Skeletal muscle cell (primary cell): ENCODE measurements at regions not wholly inside any gene's neighbourhood (a gene's known extent, or its start where the extent isn't known, plus 50 kb on each side); places are given as distances from the start of the nearest gene placed in this dataset.
"Not testable (repeated sequence)": the region's sequence is repeated elsewhere in the genome, so short reads cannot be mapped to it uniquely, and the experiment has no call there.

ENCODE experiments used
- DNase-seq: peaks from one replicate; pipeline ENCODE4 v3.0.0-alpha.2; 2010; ENCODE audit warnings: low read depth
- H3K4me3 ChIP-seq: 2 replicates; pipeline ENCODE4 v1.5.1; 2011; ENCODE audit warnings: low read depth, mild to moderate bottlenecking, control low read depth, low read length, moderate library complexity

- no peak overlapping the region for H3K4me3 ChIP-seq
- DNase-seq = no peak
Measured at GRCh38 chrX:38473701-38474100, 87.6 kb upstream of the TSPAN7 start.

GRCh38 chrX:38474543-38474942 is 86.8 kb upstream of the TSPAN7 start:
- no peak for DNase-seq
- H3K4me3 ChIP-seq = no peak overlapping the region

DNA sequence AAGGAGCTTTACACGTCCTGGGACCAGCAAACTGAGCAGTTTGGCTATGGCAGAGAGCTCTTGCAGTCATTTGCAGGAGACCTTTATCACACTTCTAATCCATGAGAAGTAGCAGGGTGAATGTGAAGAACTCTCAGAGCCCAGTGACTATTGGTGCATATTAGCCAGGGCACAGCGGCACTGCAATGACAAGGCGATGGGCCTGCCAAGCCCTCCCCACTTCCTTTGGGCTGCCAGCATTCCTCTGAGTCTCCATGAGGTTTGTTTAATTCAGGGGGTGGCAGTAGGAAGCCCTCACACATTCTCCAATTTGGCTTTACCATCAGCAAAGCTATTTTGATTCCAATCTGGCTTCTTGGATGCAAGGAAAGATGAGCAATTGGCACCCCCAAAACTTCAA is 79.2 kb upstream of the TSPAN7 start:
- no peak overlapping the region for H3K4me3 ChIP-seq
- DNase-seq = no peak

GRCh38 chrX:38484607-38485498 is 76.5 kb upstream of the TSPAN7 start:
- DNase-seq = no peak

DNA sequence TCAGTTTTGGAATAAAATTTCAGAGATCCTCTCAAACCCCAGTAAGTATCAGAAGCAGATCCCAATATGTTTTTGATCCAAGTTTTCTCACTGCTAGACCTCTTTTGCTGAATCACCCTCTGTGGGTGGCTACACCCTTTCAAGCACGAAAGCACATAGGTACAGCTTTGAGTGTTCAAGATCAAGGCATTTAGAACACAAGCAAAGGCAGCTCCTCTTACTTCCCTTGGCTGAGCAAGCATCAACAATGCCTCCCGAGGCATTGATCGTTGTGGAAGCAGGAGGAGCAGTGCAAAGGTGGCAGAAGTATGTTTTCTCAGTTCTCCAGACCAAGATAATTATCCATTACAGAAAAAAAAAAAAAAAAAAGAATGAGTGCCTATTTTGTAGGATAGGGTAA is 72.0 kb upstream of the TSPAN7 start:
- H3K4me3 ChIP-seq = no peak overlapping the region
- DNase-seq = no peak

More at GRCh38 chrX:38484607-38485498, 76.5 kb upstream of the TSPAN7 start:
- no peak overlapping the region for H3K4me3 ChIP-seq

- no peak overlapping the region for H3K4me3 ChIP-seq
- DNase-seq = no peak
Measured at GRCh38 chrX:38494239-38494823, 67.0 kb upstream of the TSPAN7 start.

DNA sequence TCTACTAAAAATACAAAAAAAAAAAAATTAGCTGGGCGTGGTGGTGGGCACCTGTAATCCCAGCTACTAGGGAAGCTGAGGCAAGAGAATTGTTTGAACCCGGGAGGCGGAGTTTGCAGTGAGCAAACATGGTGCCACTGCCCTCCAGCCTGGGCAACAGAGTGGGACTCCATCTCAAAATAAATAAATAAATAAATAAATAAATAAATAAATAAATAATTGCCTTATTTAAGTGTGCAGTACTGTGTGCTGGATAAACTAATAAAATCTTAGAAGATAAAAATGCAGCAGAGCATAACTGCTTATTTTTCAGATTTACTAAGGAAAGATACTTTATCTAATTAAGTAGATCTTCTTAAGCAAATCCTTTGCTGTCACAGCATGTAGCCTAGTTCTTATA is 61.7 kb upstream of the TSPAN7 start:
- DNase-seq, H3K4me3 ChIP-seq: not testable (repeated sequence)

- H3K4me3 ChIP-seq = no peak overlapping the region
- no peak for DNase-seq
Measured at GRCh38 chrX:38500141-38500540, 61.2 kb upstream of the TSPAN7 start.

GRCh38 chrX:38500866-38501265 is 60.5 kb upstream of the TSPAN7 start:
- DNase-seq = peak; percentile 2
- no peak overlapping the region for H3K4me3 ChIP-seq

- H3K4me3 ChIP-seq = no peak overlapping the region
- DNase-seq = no peak
Measured at GRCh38 chrX:38505583-38505982, 55.8 kb upstream of the TSPAN7 start.
